ENCODE measurements at regions not wholly inside any gene's neighbourhood (a gene's known extent, or its start where the extent isn't known, plus 50 kb on each side); places are given as distances from the start of the nearest gene placed in this dataset.

DNA sequence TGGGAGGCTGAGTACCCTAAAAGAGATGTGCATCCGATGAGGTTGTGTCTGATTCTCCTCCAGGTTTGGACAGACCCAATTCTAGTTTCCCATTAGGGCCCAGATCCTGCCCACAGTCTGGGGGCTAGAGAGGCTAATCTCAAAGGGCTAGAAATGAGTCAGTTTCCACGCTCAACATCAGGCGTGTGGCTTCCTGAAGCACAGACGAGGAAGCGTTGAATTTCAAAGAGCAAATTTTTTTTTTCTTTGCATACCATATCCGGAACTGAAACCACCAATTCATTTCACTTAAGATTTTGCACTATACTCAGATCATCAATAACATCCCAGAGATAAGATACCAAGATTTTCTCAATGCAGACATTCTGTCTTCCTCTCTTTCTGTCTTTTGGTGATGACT, 173.8 kb upstream of the BCL6 start:
- H3K4me3 ChIP-seq (ENCODE audit: low read depth, low read length): no peak overlapping the region
- no peak for DNase-seq (ENCODE audit: low read depth)
- TF ChIP-seq MYC (IDR thresholded peaks at IDR 0.05; ENCODE audit: low read depth, low read length) (no peak), POLR2A (IDR thresholded peaks at IDR 0.05; ENCODE audit: extremely low read depth, insufficient read length) (no peak), MAX (IDR thresholded peaks at IDR 0.05; ENCODE audit: low read depth, low read length) (no peak)
- TF ChIP-seq, protein P1, sequence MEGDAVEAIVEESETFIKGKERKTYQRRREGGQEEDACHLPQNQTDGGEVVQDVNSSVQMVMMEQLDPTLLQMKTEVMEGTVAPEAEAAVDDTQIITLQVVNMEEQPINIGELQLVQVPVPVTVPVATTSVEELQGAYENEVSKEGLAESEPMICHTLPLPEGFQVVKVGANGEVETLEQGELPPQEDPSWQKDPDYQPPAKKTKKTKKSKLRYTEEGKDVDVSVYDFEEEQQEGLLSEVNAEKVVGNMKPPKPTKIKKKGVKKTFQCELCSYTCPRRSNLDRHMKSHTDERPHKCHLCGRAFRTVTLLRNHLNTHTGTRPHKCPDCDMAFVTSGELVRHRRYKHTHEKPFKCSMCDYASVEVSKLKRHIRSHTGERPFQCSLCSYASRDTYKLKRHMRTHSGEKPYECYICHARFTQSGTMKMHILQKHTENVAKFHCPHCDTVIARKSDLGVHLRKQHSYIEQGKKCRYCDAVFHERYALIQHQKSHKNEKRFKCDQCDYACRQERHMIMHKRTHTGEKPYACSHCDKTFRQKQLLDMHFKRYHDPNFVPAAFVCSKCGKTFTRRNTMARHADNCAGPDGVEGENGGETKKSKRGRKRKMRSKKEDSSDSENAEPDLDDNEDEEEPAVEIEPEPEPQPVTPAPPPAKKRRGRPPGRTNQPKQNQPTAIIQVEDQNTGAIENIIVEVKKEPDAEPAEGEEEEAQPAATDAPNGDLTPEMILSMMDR (IDR thresholded peaks at IDR 0.05; ENCODE audit: low read depth, low read length): no peak

DNA sequence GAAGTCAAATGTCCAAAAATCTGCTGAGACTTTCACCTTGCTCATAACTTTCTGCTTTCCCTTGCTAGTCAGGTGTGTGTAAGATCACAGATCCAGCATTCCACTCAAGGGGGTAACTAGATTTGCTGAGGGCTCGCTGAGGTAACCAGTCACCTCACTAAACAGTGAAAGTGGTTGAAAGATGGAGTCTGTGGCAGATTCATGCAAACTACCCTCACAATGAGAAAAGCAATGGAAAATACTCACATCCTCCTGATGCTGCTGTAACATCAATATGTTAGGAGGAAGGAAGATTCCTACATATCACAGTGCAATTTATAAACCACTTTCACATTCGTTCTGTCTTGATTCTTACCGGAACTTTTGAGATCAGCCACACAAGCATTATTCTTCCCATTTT, 174.3 kb upstream of the BCL6 start:
- no peak for TF ChIP-seq POLR2A (IDR thresholded peaks at IDR 0.05; ENCODE audit: extremely low read depth, insufficient read length)
- no peak for TF ChIP-seq MYC (IDR thresholded peaks at IDR 0.05; ENCODE audit: low read depth, low read length)
- TF ChIP-seq, protein P1 (IDR thresholded peaks at IDR 0.05; ENCODE audit: low read depth, low read length): no peak
- no peak for TF ChIP-seq MAX (IDR thresholded peaks at IDR 0.05; ENCODE audit: low read depth, low read length)
- H3K4me3 ChIP-seq (ENCODE audit: low read depth, low read length): no peak overlapping the region
- no peak for DNase-seq (ENCODE audit: low read depth)

GRCh38 chr3:187920030-187920429, 174.8 kb upstream of the BCL6 start:
- DNase-seq (ENCODE audit: low read depth): no peak
- no peak overlapping the region for H3K4me3 ChIP-seq (ENCODE audit: low read depth, low read length)
- TF ChIP-seq MAX (IDR thresholded peaks at IDR 0.05; ENCODE audit: low read depth, low read length): no peak
- TF ChIP-seq MYC (IDR thresholded peaks at IDR 0.05; ENCODE audit: low read depth, low read length): no peak
- TF ChIP-seq POLR2A (IDR thresholded peaks at IDR 0.05; ENCODE audit: extremely low read depth, insufficient read length): no peak
- TF ChIP-seq, protein P1 (IDR thresholded peaks at IDR 0.05; ENCODE audit: low read depth, low read length): no peak

DNA sequence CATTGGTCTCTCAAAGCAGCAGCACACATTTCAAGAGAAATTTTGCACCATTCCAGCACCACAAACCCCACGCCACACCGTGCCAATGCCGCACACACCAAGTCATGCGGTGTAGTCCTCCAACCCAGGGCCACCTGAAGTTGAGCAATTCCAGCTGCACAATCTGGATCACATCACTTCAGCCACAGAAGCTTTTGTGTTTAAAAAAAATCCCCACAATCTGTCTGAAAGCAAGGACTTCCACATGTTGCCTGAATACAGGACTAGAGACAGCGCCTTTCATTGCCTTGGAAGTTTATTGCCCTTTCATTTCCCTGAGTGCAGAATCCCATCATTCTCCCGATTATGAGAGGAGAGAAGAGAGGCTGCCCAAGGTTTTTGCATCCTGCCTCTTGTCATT, 175.6 kb upstream of the BCL6 start:
- DNase-seq (ENCODE audit: low read depth): no peak
- no peak overlapping the region for H3K4me3 ChIP-seq (ENCODE audit: low read depth, low read length)
- TF ChIP-seq, protein P1 (IDR thresholded peaks at IDR 0.05; ENCODE audit: low read depth, low read length): no peak
- TF ChIP-seq MAX (IDR thresholded peaks at IDR 0.05; ENCODE audit: low read depth, low read length) (no peak), MYC (IDR thresholded peaks at IDR 0.05; ENCODE audit: low read depth, low read length) (no peak), POLR2A (IDR thresholded peaks at IDR 0.05; ENCODE audit: extremely low read depth, insufficient read length) (no peak)

DNA sequence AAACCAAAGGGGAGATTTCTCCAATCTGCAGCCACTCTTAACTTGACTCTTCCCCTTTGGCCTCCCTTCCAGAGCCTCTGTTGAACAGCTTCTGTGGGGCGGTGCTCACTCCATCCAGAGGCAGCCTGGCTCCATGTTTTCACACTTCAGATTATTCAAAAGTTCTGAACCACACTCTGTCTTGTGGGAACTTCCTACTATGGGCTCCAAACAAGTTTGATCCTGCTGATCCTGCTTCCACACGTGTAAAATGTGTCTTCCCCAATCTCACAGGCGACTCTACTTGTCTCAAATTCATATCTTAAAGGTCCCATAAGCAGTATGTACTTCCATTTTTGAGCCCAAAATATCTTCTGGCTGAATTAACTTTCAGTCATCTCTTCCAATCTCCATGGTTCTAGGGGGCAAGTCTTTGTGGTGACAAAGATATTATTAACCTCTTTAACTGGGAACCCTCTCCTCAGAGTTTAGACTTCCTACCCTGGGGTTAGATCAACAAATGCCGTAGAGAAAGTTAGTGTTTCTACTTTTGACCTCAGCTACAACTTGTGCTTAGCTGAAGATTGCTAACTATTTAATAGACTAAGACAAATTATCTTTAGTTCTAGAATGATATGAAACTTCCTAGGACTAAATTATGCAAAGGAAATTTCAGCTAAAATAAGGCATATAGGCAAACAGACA, 176.3 kb upstream of the BCL6 start:
- DNase-seq (ENCODE audit: low read depth): no peak
- no peak overlapping the region for H3K4me3 ChIP-seq (ENCODE audit: low read depth, low read length)
- TF ChIP-seq POLR2A (IDR thresholded peaks at IDR 0.05; ENCODE audit: extremely low read depth, insufficient read length) (no peak), MAX (IDR thresholded peaks at IDR 0.05; ENCODE audit: low read depth, low read length) (no peak), MYC (IDR thresholded peaks at IDR 0.05; ENCODE audit: low read depth, low read length) (no peak)
- TF ChIP-seq, protein P1 (IDR thresholded peaks at IDR 0.05; ENCODE audit: low read depth, low read length): no peak
